ENCODE measurements at regions not wholly inside any gene's neighbourhood (a gene's known extent, or its start where the extent isn't known, plus 50 kb on each side); places are given as distances from the start of the nearest gene placed in this dataset.

DNA sequence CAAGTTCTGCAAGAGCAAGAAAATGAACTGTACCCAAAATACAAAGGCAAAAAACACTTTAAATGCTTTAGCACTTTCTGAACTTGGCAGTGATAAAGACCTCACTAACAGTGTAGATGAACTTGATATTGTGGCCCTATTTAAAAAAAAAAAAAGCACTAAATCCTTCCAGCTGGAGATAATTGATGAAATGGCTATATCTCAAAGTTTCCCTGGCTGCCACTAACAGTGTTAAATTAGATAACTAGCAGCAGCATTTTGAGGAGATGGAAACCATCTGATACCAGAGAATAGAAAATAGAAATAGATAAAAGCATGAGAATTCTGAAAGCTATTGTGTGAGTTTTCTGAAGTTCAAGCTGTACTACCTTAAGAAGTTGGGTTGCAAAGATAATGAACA is 317.2 kb downstream of the RWDD3 start:
- intact Hi-C loops (cut with DNase I) = no loop called here

DNA sequence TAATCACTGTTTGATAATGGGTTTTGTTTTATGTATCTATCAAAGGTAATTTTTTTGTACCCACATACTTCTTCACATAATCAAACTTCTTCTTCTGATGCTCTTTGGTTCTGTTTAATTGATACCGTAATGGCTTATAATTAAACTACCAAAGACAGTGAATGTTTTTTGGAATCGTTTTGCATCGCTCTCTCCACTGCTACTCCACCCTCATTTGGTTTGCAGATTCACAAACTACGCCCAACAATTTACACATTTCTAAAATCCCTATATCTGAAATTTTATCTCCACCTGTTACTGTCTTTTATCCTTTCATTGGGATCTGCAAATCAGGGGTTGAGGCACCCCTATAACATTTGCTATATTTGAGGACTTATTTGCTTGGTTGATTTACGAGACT is 319.6 kb downstream of the RWDD3 start:
- Histone ChIP-seq H3K36me3 (no peaks in the 10 kb centered on the region), H3K27ac (replicated peaks in 1 of 4) (no peak overlapping the region), H3K4me3 (no peak overlapping the region), H3K4me1 (no peaks in the 10 kb centered on the region), H3K27me3 (no peaks in the 10 kb centered on the region), H3K9me3 (peaks cover 0 to 11% (median 0%) of the 10 kb centered on the region in 4 donors)
- 88% methylated on average over 5 of the region's 5 CpGs for WGBS
- DNase-seq (ENCODE audit: extremely low spot score) = no peak
- TF ChIP-seq POLR2AphosphoS5 (IDR thresholded peaks at IDR 0.05) (no peak), EP300 (IDR thresholded peaks at IDR 0.05) (no peak), POLR2A (IDR thresholded peaks at IDR 0.05; ENCODE audit: low read depth) (no peak)
- TF ChIP-seq, protein P1, sequence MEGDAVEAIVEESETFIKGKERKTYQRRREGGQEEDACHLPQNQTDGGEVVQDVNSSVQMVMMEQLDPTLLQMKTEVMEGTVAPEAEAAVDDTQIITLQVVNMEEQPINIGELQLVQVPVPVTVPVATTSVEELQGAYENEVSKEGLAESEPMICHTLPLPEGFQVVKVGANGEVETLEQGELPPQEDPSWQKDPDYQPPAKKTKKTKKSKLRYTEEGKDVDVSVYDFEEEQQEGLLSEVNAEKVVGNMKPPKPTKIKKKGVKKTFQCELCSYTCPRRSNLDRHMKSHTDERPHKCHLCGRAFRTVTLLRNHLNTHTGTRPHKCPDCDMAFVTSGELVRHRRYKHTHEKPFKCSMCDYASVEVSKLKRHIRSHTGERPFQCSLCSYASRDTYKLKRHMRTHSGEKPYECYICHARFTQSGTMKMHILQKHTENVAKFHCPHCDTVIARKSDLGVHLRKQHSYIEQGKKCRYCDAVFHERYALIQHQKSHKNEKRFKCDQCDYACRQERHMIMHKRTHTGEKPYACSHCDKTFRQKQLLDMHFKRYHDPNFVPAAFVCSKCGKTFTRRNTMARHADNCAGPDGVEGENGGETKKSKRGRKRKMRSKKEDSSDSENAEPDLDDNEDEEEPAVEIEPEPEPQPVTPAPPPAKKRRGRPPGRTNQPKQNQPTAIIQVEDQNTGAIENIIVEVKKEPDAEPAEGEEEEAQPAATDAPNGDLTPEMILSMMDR (IDR thresholded peaks at IDR 0.05) = no peak
- intact Hi-C loops (cut with DNase I) = no loop called here

More for the DNA sequence above, 317.2 kb downstream of the RWDD3 start:
- TF ChIP-seq, protein P1 (IDR thresholded peaks at IDR 0.05) = no peak
- TF ChIP-seq POLR2A (IDR thresholded peaks at IDR 0.05; ENCODE audit: low read depth) (no peak), POLR2AphosphoS5 (IDR thresholded peaks at IDR 0.05) (no peak)
- Histone ChIP-seq H3K4me1 (no peaks in the 10 kb centered on the region), H3K4me3 (no peak overlapping the region), H3K36me3 (no peaks in the 10 kb centered on the region), H3K27ac (replicated peaks in 1 of 4) (no peak overlapping the region), H3K9me3 (peaks cover 0 to under 1% (median 0%) of the 10 kb centered on the region in 4 donors), H3K27me3 (no peaks in the 10 kb centered on the region)
- DNase-seq (ENCODE audit: extremely low spot score) = no peak

DNA sequence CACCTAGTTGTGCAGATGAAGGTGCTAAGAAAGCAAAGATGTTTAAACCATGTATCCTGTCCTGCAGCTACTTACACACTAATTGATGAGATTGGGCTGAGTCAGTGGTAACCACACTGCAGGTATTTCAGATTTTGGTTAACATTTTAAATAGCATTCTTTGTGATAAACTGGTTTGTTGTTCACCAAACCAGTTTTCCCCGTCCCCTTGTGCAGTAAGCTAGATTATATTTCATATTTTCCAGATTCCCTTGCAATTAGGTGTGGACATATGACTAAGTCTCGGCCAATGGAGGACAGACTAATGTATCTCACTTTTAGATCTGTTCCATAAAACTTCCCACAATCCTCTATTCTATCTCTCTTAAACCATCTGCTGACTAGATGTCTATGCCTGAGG is 320.4 kb downstream of the RWDD3 start:
- TF ChIP-seq, protein P1 (IDR thresholded peaks at IDR 0.05) = no peak
- TF ChIP-seq EP300 (IDR thresholded peaks at IDR 0.05) = no peak
- no peak for TF ChIP-seq POLR2AphosphoS5 (IDR thresholded peaks at IDR 0.05)
- TF ChIP-seq POLR2A (IDR thresholded peaks at IDR 0.05; ENCODE audit: low read depth) = no peak
- H3K27ac ChIP-seq (replicated peaks in 1 of 4) = no peak overlapping the region
- no peaks in the 10 kb centered on the region for H3K27me3 ChIP-seq
- no peaks in the 10 kb centered on the region for H3K36me3 ChIP-seq
- no peak for DNase-seq (ENCODE audit: extremely low spot score)
- H3K4me1 ChIP-seq = no peaks in the 10 kb centered on the region
- 95% methylated on average over 2 of the region's 2 CpGs for WGBS
- no peak overlapping the region for H3K4me3 ChIP-seq
- H3K9me3 ChIP-seq = peaks cover 0 to 11% (median 0%) of the 10 kb centered on the region in 4 donors
- intact Hi-C loops (cut with DNase I) = no loop called here

DNA sequence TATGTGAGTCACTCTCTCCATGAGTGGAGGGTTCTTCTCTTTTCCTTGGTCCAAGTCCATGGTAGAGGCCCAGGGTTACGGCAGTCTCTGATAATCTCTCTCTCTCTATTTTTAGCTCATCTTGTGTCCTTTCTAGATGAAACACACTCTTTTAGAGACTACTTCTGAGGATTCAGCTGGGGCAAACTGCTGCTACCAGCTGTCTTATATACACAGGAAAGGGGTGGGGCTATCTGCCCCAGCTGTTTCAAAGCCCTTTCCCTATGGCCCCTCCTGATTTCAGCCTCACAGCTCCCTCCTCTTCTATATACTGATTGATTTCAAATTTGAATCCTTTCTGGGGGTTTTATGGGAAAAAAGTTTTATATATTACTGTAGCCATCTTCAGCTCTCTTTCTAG is 324.8 kb downstream of the RWDD3 start:
- no peaks in the 10 kb centered on the region for H3K4me1 ChIP-seq
- H3K4me3 ChIP-seq = no peak overlapping the region
- peaks cover 0 to 11% (median 0%) of the 10 kb centered on the region in 4 donors for H3K9me3 ChIP-seq
- TF ChIP-seq EP300 (IDR thresholded peaks at IDR 0.05) (no peak), POLR2AphosphoS5 (IDR thresholded peaks at IDR 0.05) (no peak), POLR2A (IDR thresholded peaks at IDR 0.05; ENCODE audit: low read depth) (no peak)
- TF ChIP-seq, protein P1 (IDR thresholded peaks at IDR 0.05) = no peak
- DNase-seq (ENCODE audit: extremely low spot score) = no peak
- H3K27ac ChIP-seq (replicated peaks in 1 of 4) = no peak overlapping the region
- intact Hi-C loops (cut with DNase I) = no loop called here
- H3K36me3 ChIP-seq = no peaks in the 10 kb centered on the region
- WGBS = 39% methylated on average over 1 of the region's 1 CpG
- H3K27me3 ChIP-seq = no peaks in the 10 kb centered on the region

DNA sequence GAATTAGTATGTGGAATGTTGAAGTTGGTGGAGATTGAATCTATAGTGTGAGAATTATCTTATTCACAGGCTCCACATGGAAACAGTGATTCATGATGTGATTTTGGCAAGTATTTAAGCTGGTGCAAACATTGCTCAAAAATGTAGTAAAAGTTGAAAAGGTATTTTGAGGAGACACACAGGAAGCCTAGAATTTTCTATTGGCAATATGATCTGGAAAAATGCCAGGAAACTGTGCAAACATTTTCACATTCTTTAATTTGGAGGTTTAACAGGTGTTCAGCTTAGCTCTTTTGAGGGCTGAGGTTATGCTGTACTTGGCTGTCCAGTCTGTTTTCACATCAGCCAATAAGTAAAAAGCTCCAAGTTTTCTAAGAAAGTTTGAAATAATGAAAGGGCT is 327.3 kb downstream of the RWDD3 start:
- Histone ChIP-seq H3K4me1 (no peaks in the 10 kb centered on the region), H3K9me3 (peaks cover 0 to 9% (median 0%) of the 10 kb centered on the region in 4 donors), H3K4me3 (no peak overlapping the region), H3K27me3 (no peaks in the 10 kb centered on the region), H3K27ac (replicated peaks in 1 of 4) (no peak overlapping the region), H3K36me3 (no peaks in the 10 kb centered on the region)
- DNase-seq (ENCODE audit: extremely low spot score) = no peak
- intact Hi-C loops (cut with DNase I) = no loop called here
- TF ChIP-seq, protein P1 (IDR thresholded peaks at IDR 0.05) = no peak
- TF ChIP-seq EP300 (IDR thresholded peaks at IDR 0.05) (no peak), POLR2AphosphoS5 (IDR thresholded peaks at IDR 0.05) (no peak), POLR2A (IDR thresholded peaks at IDR 0.05; ENCODE audit: low read depth) (no peak)
